ENCODE measurements at regions not wholly inside any gene's neighbourhood (a gene's known extent, or its start where the extent isn't known, plus 50 kb on each side); places are given as distances from the start of the nearest gene placed in this dataset.
A peak's percentile ranks its signal among the peaks of the same experiment; 100 is the strongest.

DNA sequence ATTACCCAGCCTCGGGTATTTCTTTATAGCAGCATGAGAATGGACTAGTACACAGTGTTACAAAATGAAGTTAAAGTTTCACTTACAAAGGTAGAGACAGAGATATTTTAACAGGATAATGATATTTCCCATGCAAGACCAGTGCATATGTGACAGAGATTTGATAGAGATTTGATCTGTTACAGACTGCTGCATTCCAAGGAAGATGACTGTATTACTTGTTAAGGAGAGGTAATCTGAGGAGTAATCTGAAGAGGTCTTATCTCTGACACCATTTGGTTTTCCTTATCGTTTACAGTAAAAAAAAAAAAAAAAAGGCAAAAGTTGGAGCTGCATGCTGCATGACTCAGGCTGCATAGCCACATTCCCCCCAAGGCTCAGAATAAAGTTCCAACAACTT lies 289.6 kb downstream of the POM121L12 start:
- H3K18ac ChIP-seq (ENCODE audit: low read length), result no peak overlapping the region
- no peak overlapping the region for H3K27ac ChIP-seq (replicated peaks; ENCODE audit: low read length)
- DNase-seq (ENCODE audit: low spot score), result no peak

DNA sequence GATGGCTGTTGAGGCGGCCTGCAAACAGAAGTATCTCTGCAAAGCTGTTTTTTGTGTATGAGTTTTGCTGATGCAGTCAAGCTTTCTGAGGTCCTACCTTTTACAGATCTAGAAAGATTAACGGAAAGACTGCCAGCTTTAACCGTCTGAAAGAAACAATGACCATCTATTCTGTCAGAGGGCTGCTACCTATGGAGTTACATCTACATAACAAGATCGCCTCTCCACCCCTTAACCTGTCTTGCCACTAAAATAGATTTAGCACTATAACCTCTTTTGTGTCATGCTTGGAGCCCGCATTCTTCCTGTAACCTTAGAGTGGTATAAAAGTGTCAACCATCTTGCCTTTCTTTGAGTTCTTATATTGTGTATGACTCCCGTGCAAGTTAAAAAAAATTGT lies 291.2 kb downstream of the POM121L12 start:
- Histone ChIP-seq H3K36me3 (replicated peaks in 1 of 2; ENCODE audit: control insufficient read depth in 2 of 2, insufficient read depth in 2 of 2, low read length in 2 of 2) (no peaks in the 10 kb centered on the region), H2BK12ac (ENCODE audit: low read length) (no peak overlapping the region), H2BK15ac (ENCODE audit: low read length) (no peak overlapping the region), H4K8ac (ENCODE audit: low read depth, low read length) (no peak overlapping the region), H3K4me3 (ENCODE audit: low read length in 2 of 2) (no peak overlapping the region), H2AFZ (ENCODE audit: low read length) (peak overlapping the region; percentile 36), H3K4ac (ENCODE audit: low read length) (no peak overlapping the region), H2BK5ac (ENCODE audit: low read length) (no peak overlapping the region), H2BK120ac (ENCODE audit: low read depth, low read length) (no peak overlapping the region), H3K4me2 (ENCODE audit: insufficient read depth, low read length, poor library complexity, severe bottlenecking) (no peak overlapping the region), H3K79me1 (ENCODE audit: low read depth, low read length) (no peaks in the 10 kb centered on the region), H2AK5ac (ENCODE audit: low read depth, low read length) (no peak overlapping the region), H3K18ac (ENCODE audit: low read length) (no peak overlapping the region), H3K9me3 (replicated peaks in 1 of 2; ENCODE audit: control insufficient read depth in 2 of 2, insufficient read depth in 1 of 2, low read depth in 1 of 2, low read length in 2 of 2) (no peaks in the 10 kb centered on the region), H4K91ac (ENCODE audit: low read depth, low read length, poor library complexity) (no peak overlapping the region), H3K23ac (ENCODE audit: low read depth, low read length, poor library complexity) (no peak overlapping the region), H3K9ac (ENCODE audit: low read depth, low read length, poor library complexity) (no peak overlapping the region), H3K4me1 (ENCODE audit: control insufficient read depth in 2 of 2, insufficient read depth in 1 of 2, low read depth in 1 of 2, low read length in 2 of 2) (peaks cover 0 to 2% of the 10 kb centered on the region in 2 donors), H3K27me3 (ENCODE audit: control insufficient read depth in 3 of 3, insufficient read depth in 3 of 3, low read depth in 1 of 3, low read length in 3 of 3) (no peaks in the 10 kb centered on the region), H3K27ac (replicated peaks; ENCODE audit: low read length) (no peak overlapping the region), H3K14ac (ENCODE audit: low read length) (no peak overlapping the region)
- peak; percentile 8 for DNase-seq (ENCODE audit: low spot score)
- WGBS, 2 donors (ENCODE audit: extremely low coverage in 2 of 2, insufficient read length in 2 of 2, insufficient replicate concordance in 1 of 2), result no CpG with 5 or more reads among the region's 6 CpGs

More for the DNA sequence above, 289.6 kb downstream of the POM121L12 start:
- Histone ChIP-seq H3K14ac (ENCODE audit: low read length) (no peak overlapping the region), H4K8ac (ENCODE audit: low read depth, low read length) (no peak overlapping the region), H2AK5ac (ENCODE audit: low read depth, low read length) (no peak overlapping the region), H3K4ac (ENCODE audit: low read length) (no peak overlapping the region), H3K9ac (ENCODE audit: low read depth, low read length, poor library complexity) (no peak overlapping the region), H2BK15ac (ENCODE audit: low read length) (no peak overlapping the region), H3K4me1 (ENCODE audit: control insufficient read depth in 2 of 2, insufficient read depth in 1 of 2, low read depth in 1 of 2, low read length in 2 of 2) (peaks cover 0 to 2% of the 10 kb centered on the region in 2 donors), H2BK120ac (ENCODE audit: low read depth, low read length) (no peak overlapping the region), H4K91ac (ENCODE audit: low read depth, low read length, poor library complexity) (no peak overlapping the region), H2AFZ (ENCODE audit: low read length) (no peak overlapping the region), H3K23ac (ENCODE audit: low read depth, low read length, poor library complexity) (no peak overlapping the region), H3K36me3 (replicated peaks in 1 of 2; ENCODE audit: control insufficient read depth in 2 of 2, insufficient read depth in 2 of 2, low read length in 2 of 2) (no peaks in the 10 kb centered on the region), H3K27me3 (ENCODE audit: control insufficient read depth in 3 of 3, insufficient read depth in 3 of 3, low read depth in 1 of 3, low read length in 3 of 3) (no peaks in the 10 kb centered on the region), H3K4me3 (ENCODE audit: low read length in 2 of 2) (no peak overlapping the region), H2BK12ac (ENCODE audit: low read length) (no peak overlapping the region), H3K79me1 (ENCODE audit: low read depth, low read length) (no peaks in the 10 kb centered on the region), H3K9me3 (replicated peaks in 1 of 2; ENCODE audit: control insufficient read depth in 2 of 2, insufficient read depth in 1 of 2, low read depth in 1 of 2, low read length in 2 of 2) (no peaks in the 10 kb centered on the region), H3K4me2 (ENCODE audit: insufficient read depth, low read length, poor library complexity, severe bottlenecking) (no peak overlapping the region), H2BK5ac (ENCODE audit: low read length) (no peak overlapping the region)
- no CpG with 5 or more reads among the region's 2 CpGs for WGBS, 2 donors (ENCODE audit: extremely low coverage in 2 of 2, insufficient read length in 2 of 2, insufficient replicate concordance in 1 of 2)

DNA sequence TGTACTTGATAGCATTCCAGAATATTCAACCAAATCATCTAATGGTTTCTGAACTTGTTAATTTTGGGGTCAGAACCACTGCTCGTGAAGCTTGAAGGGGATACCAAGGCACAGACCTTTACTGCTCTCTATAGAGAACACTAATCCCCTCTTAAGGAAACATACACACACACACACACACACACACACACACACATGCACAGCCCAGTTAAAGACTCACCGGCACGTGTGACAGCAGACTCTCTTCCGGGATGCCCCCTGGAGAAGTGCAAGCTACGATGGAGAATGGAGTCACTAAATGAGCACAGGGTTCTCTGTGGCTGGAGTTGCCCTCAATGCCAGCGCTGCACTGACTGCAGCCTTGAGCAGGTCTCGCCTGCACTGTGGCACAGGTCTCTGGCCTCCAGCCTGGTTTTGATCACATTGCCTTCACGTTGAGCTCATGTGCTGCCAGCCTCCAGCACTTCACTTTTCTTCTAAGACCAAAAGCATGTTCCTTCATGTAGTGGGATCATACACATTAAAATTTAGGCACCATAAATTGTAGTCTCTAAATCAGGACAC lies 300.8 kb downstream of the POM121L12 start:
- H3K79me1 ChIP-seq (ENCODE audit: low read depth, low read length), result no peaks in the 10 kb centered on the region
- H4K91ac ChIP-seq (ENCODE audit: low read depth, low read length, poor library complexity), result no peak overlapping the region
- H3K27ac ChIP-seq (replicated peaks; ENCODE audit: low read length), result no peak overlapping the region
- H2BK15ac ChIP-seq (ENCODE audit: low read length), result no peak overlapping the region
- no peak overlapping the region for H2AFZ ChIP-seq (ENCODE audit: low read length)
- H3K4me1 ChIP-seq (ENCODE audit: control insufficient read depth in 2 of 2, insufficient read depth in 1 of 2, low read depth in 1 of 2, low read length in 2 of 2), result no peaks in the 10 kb centered on the region
- no CpG with 5 or more reads among the region's 8 CpGs for WGBS, 2 donors (ENCODE audit: extremely low coverage in 2 of 2, insufficient read length in 2 of 2, insufficient replicate concordance in 1 of 2)
- no peak overlapping the region for H3K18ac ChIP-seq (ENCODE audit: low read length)
- H3K4me3 ChIP-seq (ENCODE audit: low read length in 2 of 2), result no peak overlapping the region
- no peaks in the 10 kb centered on the region for H3K27me3 ChIP-seq (ENCODE audit: control insufficient read depth in 3 of 3, insufficient read depth in 3 of 3, low read depth in 1 of 3, low read length in 3 of 3)
- H3K9me3 ChIP-seq (replicated peaks in 1 of 2; ENCODE audit: control insufficient read depth in 2 of 2, insufficient read depth in 1 of 2, low read depth in 1 of 2, low read length in 2 of 2), result peaks cover 2 to 8% of the 10 kb centered on the region in 2 donors
- no peaks in the 10 kb centered on the region for H3K36me3 ChIP-seq (replicated peaks in 1 of 2; ENCODE audit: control insufficient read depth in 2 of 2, insufficient read depth in 2 of 2, low read length in 2 of 2)
- no peak overlapping the region for H3K9ac ChIP-seq (ENCODE audit: low read depth, low read length, poor library complexity)
- H2BK12ac ChIP-seq (ENCODE audit: low read length), result no peak overlapping the region
- H3K4ac ChIP-seq (ENCODE audit: low read length), result no peak overlapping the region
- H3K23ac ChIP-seq (ENCODE audit: low read depth, low read length, poor library complexity), result no peak overlapping the region
- H3K4me2 ChIP-seq (ENCODE audit: insufficient read depth, low read length, poor library complexity, severe bottlenecking), result no peak overlapping the region
- H2BK120ac ChIP-seq (ENCODE audit: low read depth, low read length), result no peak overlapping the region
- no peak overlapping the region for H4K8ac ChIP-seq (ENCODE audit: low read depth, low read length)
- DNase-seq (ENCODE audit: low spot score), result no peak
- H2BK5ac ChIP-seq (ENCODE audit: low read length), result no peak overlapping the region
- H3K14ac ChIP-seq (ENCODE audit: low read length), result peak overlapping the region; percentile 31
- H2AK5ac ChIP-seq (ENCODE audit: low read depth, low read length), result no peak overlapping the region

DNA sequence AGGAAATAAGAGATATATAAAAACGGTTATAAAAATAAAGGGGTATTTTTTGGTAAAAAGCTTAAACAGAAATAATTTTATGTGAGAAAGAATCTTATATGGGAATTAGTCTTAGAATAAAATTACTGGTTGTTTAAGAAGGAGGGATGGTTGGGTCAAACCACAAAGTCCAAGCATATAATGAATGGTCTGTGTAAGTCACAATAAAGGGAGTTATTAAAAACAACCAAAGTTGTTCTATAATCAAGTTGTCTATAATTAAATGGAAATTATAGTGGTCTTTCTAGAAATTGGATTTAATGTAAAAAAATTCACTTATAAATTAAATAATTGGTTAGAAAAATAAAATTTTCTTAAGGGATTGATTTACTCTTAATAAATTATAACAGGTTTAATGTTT lies 304.8 kb downstream of the POM121L12 start:
- H3K27ac ChIP-seq (replicated peaks; ENCODE audit: low read length), result no peak overlapping the region
- H3K4me1 ChIP-seq (ENCODE audit: control insufficient read depth in 2 of 2, insufficient read depth in 1 of 2, low read depth in 1 of 2, low read length in 2 of 2), result no peaks in the 10 kb centered on the region
- H2AFZ ChIP-seq (ENCODE audit: low read length), result no peak overlapping the region
- H3K14ac ChIP-seq (ENCODE audit: low read length), result no peak overlapping the region
- no peaks in the 10 kb centered on the region for H3K36me3 ChIP-seq (replicated peaks in 1 of 2; ENCODE audit: control insufficient read depth in 2 of 2, insufficient read depth in 2 of 2, low read length in 2 of 2)
- no peak overlapping the region for H2BK12ac ChIP-seq (ENCODE audit: low read length)
- no peak overlapping the region for H3K4me3 ChIP-seq (ENCODE audit: low read length in 2 of 2)
- no peak overlapping the region for H4K8ac ChIP-seq (ENCODE audit: low read depth, low read length)
- H2BK15ac ChIP-seq (ENCODE audit: low read length), result no peak overlapping the region
- H3K9me3 ChIP-seq (replicated peaks in 1 of 2; ENCODE audit: control insufficient read depth in 2 of 2, insufficient read depth in 1 of 2, low read depth in 1 of 2, low read length in 2 of 2), result peaks cover 2 to 13% of the 10 kb centered on the region in 2 donors
- no peak overlapping the region for H2BK5ac ChIP-seq (ENCODE audit: low read length)
- H2BK120ac ChIP-seq (ENCODE audit: low read depth, low read length), result no peak overlapping the region
- no peak overlapping the region for H3K23ac ChIP-seq (ENCODE audit: low read depth, low read length, poor library complexity)
- H3K9ac ChIP-seq (ENCODE audit: low read depth, low read length, poor library complexity), result no peak overlapping the region
- H3K27me3 ChIP-seq (ENCODE audit: control insufficient read depth in 3 of 3, insufficient read depth in 3 of 3, low read depth in 1 of 3, low read length in 3 of 3), result no peaks in the 10 kb centered on the region
- H3K18ac ChIP-seq (ENCODE audit: low read length), result no peak overlapping the region
- H4K91ac ChIP-seq (ENCODE audit: low read depth, low read length, poor library complexity), result no peak overlapping the region
- DNase-seq (ENCODE audit: low spot score), result no peak
- no peaks in the 10 kb centered on the region for H3K79me1 ChIP-seq (ENCODE audit: low read depth, low read length)
- H3K4ac ChIP-seq (ENCODE audit: low read length), result no peak overlapping the region
- no peak overlapping the region for H3K4me2 ChIP-seq (ENCODE audit: insufficient read depth, low read length, poor library complexity, severe bottlenecking)
- H2AK5ac ChIP-seq (ENCODE audit: low read depth, low read length), result no peak overlapping the region
- WGBS, 2 donors (ENCODE audit: extremely low coverage in 2 of 2, insufficient read length in 2 of 2, insufficient replicate concordance in 1 of 2), result 100% methylated on average over 1 of the region's 1 CpG

Data from neuronal stem cell (in vitro differentiated cells).